HG03342 (cell line): ENCODE measurements at regions not wholly inside any gene's neighbourhood (a gene's known extent, or its start where the extent isn't known, plus 50 kb on each side); places are given as distances from the start of the nearest gene placed in this dataset.

Experiments used
- ATAC-seq: cut with Tn5 transposase; IDR thresholded peaks from one replicate; pipeline ENCODE4 v1.9.1; 2021; ENCODE audit warnings: mild to moderate bottlenecking, moderate library complexity; ENCODE audit not compliant: unreplicated experiment

- no peak for ATAC-seq
Observed at GRCh38 chr4:83172371-83172770, 57.8 kb upstream of the PLAC8 start.

- no peak for ATAC-seq
Observed at GRCh38 chr4:83171436-83172039, 57.0 kb upstream of the PLAC8 start.

- no peak for ATAC-seq
Observed at GRCh38 chr4:83170952-83171399, 56.4 kb upstream of the PLAC8 start.
